Breast epithelium (tissue), 3 donors: ENCODE measurements at regions not wholly inside any gene's neighbourhood (a gene's known extent, or its start where the extent isn't known, plus 50 kb on each side); places are given as distances from the start of the nearest gene placed in this dataset.

Source experiments
- POLR2AphosphoS5 ChIP-seq, 3 donors: sonication (generic); formaldehyde crosslinking; IDR thresholded peaks; one replicate each; pipeline ENCODE4 v1.6.1; 2017; ENCODE audit warnings: antibody characterized with exemption in 3 of 3
- TF ChIP-seq, protein P1 (sequence below), 3 donors: fragments of 450-650 bp; IDR thresholded peaks; one replicate each; pipeline ENCODE4 v1.5.1; 2016 to 2017; ENCODE audit warnings: antibody characterized with exemption in 3 of 3, mild to moderate bottlenecking in 3 of 3, moderate library complexity in 3 of 3

DNA sequence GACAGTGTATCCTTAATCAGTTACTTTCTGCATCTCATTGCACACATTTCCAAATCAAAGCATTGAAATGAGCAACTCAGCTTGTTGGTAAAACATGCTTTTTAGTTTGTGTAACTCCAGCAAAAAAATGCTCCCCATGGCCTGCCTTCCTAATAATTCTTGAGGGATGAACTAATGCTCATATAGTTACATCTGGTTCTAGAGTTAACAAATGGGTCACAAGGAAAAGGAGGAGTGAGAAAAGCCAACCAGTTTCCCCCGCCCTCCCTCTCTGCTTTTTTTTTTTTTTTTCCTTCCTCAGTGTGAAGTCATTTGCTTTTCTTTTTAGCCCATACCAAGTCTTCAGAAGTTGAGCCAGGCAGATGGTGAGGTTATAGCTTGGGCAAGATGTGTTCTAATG, 231.7 kb downstream of the MTX2 start:
- TF ChIP-seq, protein P1, sequence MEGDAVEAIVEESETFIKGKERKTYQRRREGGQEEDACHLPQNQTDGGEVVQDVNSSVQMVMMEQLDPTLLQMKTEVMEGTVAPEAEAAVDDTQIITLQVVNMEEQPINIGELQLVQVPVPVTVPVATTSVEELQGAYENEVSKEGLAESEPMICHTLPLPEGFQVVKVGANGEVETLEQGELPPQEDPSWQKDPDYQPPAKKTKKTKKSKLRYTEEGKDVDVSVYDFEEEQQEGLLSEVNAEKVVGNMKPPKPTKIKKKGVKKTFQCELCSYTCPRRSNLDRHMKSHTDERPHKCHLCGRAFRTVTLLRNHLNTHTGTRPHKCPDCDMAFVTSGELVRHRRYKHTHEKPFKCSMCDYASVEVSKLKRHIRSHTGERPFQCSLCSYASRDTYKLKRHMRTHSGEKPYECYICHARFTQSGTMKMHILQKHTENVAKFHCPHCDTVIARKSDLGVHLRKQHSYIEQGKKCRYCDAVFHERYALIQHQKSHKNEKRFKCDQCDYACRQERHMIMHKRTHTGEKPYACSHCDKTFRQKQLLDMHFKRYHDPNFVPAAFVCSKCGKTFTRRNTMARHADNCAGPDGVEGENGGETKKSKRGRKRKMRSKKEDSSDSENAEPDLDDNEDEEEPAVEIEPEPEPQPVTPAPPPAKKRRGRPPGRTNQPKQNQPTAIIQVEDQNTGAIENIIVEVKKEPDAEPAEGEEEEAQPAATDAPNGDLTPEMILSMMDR (IDR thresholded peaks at IDR 0.05): no peak
- no peak for TF ChIP-seq POLR2AphosphoS5 (IDR thresholded peaks at IDR 0.05)
